ENCODE measurements at regions not wholly inside any gene's neighbourhood (a gene's known extent, or its start where the extent isn't known, plus 50 kb on each side); places are given as distances from the start of the nearest gene placed in this dataset.
"Not testable (repeated sequence)": the region's sequence is repeated elsewhere in the genome, so short reads cannot be mapped to it uniquely, and the experiment has no call there.

DNA sequence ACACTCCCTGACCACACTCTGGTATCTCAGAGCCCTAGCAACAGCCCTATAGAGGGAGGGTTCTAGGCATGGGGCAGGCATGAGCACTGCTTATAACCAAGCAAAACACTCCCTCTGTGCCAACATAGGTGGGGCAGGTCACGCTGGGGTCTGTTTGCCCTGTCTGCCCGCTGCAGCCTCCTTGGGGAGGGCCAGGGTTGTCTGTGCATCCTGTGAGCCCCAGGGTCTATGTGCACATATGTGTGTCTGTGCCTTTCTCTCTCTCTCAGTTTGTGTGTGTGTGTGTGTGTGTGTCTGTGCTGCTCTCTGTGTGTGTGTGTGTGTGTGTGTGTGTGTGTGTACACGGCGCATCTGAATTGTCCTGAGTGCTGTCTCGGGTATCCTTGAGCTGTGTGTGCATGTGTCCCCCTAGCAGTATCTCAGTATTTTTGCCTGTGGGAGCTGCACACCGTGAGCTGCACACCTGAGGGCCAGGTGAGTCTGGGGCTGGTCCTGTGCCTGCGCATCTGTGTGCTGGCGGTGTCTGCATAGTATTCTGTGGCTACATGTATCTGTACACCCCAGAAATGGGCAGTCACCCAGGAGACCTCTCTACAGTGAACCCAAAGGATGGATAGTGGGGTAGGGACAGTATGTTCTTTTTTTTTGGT, 121.5 kb downstream of the LAT start:
- DNase-seq (ENCODE audit: low spot score); ATAC-seq; intact Hi-C loops (cut with DNase I): not testable (repeated sequence)

DNA sequence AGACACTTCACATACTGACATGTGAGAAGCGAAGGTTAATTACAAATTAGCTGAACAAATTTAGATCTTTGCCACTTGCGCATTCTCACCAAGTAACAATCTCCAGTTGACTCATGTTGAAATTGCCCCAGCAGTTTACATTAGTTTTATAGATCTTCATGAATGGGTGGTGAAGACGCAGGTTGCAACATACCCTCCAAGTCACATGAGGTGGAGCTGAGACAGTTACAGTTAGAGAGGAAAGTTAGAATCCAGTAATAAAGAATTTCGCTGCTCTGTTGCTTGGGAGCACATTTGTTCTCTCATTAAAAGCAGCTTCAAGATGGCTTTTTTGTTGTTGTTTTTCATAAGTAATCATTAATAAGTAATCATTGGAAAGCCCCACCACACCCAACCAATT, 119.7 kb downstream of the LAT start:
- DNase-seq (ENCODE audit: low spot score); ATAC-seq; intact Hi-C loops (cut with DNase I): not testable (repeated sequence)

DNA sequence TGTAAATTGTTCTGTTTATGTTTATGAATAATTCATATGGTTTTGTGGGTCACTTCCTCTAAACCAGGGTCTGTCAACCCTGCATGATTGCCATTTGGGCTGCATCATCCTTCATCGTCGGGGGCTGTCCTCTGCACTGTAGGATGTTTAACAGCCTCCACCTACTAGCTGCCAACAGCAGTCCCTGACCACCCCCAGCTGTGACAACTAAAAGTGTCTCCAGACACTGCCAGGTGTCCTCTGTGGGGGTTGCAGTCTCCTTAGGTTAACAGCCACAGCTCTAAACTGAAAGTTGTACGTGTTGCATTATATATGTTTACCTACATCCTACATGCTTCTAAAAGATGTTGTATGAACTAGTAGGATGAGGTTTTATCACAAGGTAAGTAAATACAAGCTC, 113.1 kb downstream of the LAT start:
- intact Hi-C loops (cut with DNase I); DNase-seq (ENCODE audit: low spot score); ATAC-seq: not testable (repeated sequence)

DNA sequence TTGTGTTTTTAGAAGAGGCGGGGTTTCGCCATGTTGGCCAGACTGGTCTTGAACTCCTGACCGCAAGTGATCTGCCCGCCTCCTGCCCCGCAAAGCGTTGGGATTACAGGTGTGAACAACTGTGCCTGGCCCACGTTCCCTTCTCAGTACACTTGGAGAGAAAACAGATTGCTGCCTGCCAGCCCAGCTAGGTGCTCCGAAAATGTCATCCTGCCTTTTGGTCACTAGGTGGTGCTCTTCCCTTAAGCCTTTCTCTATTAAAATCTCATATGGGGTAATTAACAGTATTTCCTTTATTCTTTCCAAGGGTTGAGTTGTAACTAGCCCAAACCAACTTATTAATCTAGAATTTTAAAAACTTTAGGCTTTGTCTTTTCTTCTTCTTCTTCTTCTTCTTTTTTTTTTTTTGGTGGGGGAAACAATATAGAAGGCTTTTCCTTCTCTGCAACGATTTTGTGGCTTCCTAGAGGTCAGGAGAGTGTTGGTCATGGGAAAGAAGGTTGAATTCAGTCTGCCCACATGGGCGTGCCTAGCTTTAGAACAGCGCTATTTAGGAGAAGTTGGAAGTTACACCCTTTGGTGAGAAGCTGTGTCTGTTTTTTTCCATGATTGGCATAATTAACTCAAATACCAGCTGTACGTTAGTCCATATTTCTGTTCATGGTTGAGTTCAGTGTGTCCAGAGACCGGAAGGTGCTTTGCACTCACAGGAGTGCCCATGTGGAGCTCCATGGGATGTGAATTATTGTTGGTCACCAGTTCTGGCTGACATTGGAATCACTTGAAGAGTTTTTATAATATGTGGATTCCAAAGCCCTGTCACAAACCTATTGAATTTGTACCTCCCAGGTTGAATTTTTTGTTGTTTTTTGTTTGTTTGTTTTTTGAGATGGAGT, 110.1 kb downstream of the LAT start:
- DNase-seq (ENCODE audit: low spot score); intact Hi-C loops (cut with DNase I): not testable (repeated sequence)
- peak; percentile 87 for ATAC-seq

DNA sequence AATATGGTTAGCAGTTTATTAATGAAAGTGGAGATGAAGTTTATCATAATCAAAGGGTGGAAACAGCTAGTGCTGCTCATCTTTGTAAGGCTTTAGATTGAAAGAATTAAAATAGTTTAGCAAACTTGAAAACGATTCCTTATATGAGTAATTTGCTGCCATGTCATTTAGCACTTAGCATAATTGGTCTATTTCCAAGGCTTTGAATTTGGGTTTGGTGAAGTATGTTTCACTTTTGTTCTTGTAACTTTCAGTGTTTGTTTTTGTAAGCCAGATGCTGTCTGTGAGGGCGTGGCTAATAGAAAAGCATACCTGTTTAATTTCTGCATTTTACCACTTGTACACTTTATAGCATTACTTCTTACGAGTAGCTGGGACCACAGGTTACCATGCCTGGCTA, 109.5 kb downstream of the LAT start:
- ATAC-seq; DNase-seq (ENCODE audit: low spot score); intact Hi-C loops (cut with DNase I): not testable (repeated sequence)

DNA sequence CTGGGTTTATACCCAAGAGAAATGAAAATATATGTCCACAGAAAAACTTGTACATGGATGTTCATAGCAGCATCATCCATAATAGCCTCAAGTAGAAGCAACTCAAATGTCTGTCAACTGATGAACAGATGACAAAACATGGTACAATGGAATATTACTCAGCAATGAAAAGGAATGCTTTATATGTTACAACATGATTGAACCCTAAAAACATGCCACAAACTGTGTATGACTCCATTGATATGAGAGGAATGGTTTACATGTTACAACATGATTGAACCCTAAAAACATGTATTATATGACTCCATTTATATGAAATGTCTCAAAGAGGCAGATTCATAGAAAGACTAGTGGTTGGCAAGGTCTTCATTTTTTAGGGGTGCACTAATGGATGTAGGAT, 104.8 kb downstream of the LAT start:
- ATAC-seq; intact Hi-C loops (cut with DNase I); DNase-seq (ENCODE audit: low spot score): not testable (repeated sequence)

DNA sequence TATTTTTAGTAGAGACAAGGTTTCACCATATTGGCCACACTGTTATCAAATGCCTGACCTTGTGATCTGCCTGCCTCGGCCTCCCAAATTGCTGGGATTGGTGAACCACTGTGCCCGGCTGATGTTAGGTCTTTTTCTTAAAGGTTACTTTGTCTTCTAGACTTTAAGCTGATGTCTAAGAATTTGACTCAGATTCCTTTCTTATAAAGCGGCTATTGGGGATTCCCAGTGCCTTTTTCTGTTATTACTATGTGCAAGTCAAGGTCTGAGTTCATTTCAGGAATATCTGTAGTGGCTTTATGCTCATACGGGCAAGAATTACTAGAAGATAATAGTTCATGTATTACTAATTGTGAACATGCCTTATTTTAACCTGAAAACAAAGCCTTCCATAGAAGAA, 102.8 kb downstream of the LAT start:
- DNase-seq (ENCODE audit: low spot score); intact Hi-C loops (cut with DNase I); ATAC-seq: not testable (repeated sequence)

DNA sequence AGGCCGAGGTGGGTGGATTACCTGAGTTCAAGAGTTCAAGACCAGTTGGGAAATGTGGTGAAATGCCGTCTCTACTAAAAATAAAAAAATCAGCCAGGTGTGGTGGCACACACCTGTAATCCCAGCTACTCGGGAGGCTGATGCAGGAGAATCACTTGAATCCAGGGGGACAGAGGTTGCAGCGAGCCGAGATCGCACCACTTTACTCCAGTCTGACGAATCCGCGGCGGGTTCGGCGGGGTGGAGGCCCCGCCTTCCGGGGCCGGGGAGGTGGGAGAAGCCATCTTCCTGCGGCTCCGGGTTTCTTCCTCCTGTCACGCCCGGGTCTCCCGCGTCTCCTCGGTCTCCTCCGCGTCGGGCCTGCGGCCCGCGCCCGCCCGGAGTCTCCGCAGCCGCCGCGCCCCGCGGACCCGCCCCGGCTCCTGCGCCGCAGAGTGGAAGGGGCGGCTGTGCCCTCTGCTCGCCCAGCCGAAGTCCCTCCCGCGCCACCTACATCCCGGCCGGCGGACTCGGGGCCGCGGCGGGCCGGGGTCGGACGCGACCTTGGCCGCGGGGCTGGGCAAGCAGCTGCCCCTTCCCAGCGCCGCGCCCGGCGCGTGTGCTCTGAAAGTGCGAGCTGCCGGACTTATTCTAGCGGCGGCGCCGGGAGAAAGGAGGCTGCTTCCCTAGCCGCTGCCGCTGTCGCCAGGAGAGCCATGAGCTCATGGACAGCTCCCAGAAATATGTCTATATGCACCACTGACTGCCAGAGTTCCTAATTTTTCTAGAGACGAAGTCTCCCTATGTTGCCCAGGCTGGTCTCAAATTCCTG, 97.2 kb downstream of the LAT start:
- DNase-seq (ENCODE audit: low spot score); intact Hi-C loops (cut with DNase I): not testable (repeated sequence)
- ATAC-seq: peak; percentile 81

DNA sequence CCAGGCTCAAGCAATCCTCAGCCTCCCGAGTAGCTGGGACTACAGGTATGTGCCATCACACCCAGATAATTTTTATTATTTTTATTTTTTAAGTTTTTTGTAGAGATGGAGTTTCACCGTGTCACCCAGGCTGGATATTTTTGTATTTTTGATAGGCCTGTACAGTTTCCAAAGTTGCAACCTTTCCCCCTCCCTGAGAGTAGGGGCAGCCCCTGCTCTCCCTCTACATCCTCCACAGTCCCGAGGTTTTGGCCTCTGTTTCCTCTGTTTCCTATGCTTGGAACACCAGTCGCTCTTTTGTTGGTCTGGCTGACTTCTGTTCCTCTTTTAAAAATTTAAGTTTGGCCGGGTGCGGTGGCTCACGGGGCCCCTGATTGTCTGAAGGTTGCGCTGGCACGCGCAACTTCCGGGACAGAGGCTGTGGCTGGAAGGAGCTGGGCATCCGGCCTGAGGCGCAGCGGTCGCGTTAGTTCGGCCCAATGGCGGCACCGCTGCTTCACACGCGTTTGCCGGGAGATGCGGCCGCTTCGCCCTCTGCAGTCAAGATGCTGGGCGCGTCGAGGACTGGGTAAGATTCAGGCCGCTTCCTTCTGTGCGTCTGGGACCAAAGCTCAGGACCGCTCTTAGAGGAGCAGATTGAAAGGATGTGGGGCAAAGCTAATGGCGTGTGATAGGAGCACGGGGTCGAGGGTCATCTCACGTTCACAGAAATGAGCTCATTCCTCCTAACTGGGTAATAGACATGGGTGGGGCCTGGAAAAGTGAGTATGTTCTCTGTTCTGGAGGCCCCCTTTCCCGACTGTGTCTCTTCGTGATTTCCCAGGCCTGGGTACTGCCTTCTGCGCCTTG, 89.9 kb downstream of the LAT start:
- peak; percentile 98 for ATAC-seq
- DNase-seq (ENCODE audit: low spot score): peak; percentile 71

DNA sequence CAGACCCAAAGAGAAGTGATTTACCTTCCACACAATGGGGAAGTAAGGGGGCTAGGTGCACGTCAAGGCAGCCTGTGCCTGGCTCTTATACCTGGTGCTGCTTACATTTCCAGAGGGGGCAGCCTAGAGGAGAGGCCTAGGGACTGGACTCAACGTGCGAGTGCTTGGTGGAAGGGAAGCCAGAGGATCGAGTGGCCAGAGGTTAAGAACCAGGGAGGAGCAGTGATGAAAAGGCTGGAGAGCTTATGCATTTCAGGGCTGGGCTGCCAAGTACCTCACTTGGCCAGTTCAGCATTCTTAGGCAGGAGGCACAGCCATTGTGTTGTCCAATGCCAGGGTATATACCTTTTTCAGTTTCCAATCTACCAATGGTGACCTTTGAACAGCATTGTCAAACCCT, 77.4 kb downstream of the LAT start:
- intact Hi-C loops (cut with DNase I); ATAC-seq; DNase-seq (ENCODE audit: low spot score): not testable (repeated sequence)

More for the DNA sequence above, 89.9 kb downstream of the LAT start:
- intact Hi-C loops (cut with DNase I): not testable (repeated sequence)

DNA sequence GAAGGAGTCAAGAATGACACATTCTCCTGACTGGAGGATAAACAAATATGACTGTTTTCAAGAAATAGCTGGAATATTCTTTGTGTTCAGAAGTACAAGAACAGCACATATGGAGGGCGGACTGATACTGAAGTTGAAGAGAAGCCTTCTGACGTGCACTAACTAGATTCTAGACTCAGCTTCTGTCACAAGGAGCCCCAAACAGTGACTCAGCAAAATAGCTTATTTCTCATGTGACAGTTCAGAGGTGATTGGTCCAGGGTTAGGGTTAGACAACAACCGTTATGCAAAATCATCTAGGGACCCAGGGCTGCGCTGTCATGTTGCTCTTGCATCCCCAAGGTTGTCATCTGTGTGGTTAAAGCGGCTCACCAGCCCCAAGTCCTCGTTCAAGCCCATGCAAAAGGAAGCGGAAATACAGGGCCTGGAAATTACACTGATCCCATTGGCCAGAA, 76.6 kb downstream of the LAT start:
- peak; percentile 39 for ATAC-seq
- DNase-seq (ENCODE audit: low spot score); intact Hi-C loops (cut with DNase I): not testable (repeated sequence)

DNA sequence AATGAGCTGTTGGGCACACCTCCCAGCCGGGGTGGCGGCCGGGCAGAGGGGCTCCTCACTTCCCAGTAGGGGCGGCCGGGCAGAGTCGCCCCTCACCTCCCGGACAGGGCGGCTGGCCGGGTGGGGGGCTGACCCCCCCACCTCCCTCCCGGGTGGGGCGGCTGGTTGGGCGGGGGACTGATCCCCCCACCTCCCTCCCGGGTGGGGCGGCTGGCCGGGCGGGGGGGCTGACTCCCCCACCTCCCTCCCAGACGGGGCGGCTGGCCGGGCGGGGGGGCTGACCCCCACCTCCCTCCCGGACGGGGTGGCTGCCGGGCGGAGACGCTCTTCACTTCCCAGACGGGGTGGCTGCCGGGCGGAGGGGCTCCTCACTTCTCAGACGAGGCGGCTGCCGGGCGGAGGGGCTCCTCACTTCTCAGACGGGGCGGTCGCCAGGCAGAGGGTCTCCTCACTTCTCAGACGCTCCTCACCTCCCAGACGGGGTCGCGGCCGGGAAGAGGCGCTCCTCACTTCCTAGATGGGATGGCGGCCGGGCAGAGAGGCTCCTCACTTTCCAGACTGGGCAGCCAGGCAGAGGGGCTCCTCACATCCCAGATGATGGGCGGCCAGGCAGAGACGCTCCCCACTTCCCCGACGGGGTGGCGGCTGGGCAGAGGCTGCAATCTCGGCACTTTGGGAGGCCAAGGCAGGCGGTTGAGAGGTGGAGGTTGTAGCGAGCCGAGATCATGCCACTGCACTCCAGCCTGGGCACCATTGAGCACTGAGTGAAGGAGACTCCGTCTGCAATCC, 75.4 kb downstream of the LAT start:
- DNase-seq (ENCODE audit: low spot score); intact Hi-C loops (cut with DNase I); ATAC-seq: not testable (repeated sequence)

DNA sequence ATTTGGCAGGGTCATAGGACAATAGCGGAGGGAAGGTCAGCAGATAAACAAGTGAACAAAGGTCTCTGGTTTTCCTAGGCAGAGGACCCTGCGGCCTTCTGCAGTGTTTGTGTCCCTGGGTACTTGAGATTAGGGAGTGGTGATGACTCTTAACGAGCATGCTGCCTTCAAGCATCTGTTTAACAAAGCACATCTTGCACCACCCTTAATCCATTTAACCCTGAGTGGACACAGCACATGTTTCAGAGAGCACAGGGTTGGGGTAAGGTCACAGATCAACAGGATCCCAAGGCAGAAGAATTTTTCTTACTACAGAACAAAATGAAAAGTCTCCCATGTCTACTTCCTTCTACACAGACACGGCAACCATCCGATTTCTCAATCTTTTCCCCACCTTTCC, 74.7 kb downstream of the LAT start:
- DNase-seq (ENCODE audit: low spot score); ATAC-seq; intact Hi-C loops (cut with DNase I): not testable (repeated sequence)

Data from sciatic nerve (tissue), 2 donors.